Inflammatory macrophage (primary cell): ENCODE measurements at regions not wholly inside any gene's neighbourhood (a gene's known extent, or its start where the extent isn't known, plus 50 kb on each side); places are given as distances from the start of the nearest gene placed in this dataset.

Experiments used
- DNase-seq, 2 donors: peaks; one replicate each; pipeline ENCODE4 v3.0.0-alpha.2; 2020 to 2022

DNA sequence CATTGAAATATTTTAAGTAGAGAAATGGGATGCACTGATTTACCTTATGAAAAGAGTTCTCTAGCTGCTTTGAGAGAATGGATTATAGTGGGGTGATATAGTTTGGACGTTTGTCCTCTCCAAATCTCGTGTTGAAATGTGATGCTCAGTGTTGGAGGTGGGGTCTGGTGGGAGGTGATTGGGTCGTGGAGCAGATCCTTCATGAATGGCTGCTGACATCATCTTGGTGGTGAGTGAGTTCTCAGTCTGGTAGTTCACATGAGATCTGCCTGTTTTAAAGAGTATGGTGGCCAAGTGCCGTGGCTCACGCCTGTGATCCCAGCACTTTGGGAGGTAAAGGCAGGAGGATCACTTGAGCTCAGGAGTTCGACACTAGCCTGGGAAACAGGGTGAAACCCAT is 58.7 kb upstream of the SH3RF3 start:
- no peak for DNase-seq

DNA sequence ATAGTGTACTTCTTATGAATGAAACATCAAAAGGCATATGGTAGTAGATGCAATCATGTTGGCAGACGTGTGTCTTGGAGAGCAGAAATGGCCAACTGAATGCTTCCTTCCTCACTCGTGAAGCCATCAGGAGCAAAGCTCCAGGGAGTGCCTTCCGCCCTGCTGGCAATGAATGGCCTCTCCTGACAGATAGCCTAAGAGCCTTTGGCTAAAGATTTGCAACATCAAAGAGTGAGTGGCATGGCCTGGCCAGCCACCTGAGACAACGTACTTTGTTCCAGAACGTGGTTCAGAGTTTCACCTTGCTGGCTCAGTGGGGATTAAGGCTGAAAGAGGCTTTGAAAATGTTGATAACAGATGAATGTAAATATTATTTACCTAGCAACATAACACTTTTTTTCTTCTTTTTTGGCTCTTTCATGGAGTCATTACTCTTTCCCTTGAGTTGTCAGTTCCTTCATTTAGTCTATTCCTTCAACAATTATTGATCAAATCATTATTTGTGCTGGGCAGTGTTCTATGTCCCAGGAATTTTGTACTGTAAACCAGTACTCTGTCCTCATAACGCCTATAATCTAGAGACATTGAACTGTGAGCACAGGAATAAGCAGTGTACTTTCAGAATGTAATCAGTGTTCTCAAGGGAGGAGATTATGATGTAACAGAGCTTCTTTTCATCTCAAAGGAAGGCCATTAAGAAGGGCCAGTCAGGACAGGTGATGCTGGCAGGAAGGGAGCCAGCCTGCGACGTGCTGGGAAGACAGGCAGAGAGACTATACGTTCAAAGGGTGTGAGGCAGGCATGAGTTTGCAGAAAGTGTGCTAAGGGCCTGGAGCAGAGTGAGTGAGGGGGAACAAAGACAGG is 59.4 kb upstream of the SH3RF3 start:
- DNase-seq, result no peak

DNA sequence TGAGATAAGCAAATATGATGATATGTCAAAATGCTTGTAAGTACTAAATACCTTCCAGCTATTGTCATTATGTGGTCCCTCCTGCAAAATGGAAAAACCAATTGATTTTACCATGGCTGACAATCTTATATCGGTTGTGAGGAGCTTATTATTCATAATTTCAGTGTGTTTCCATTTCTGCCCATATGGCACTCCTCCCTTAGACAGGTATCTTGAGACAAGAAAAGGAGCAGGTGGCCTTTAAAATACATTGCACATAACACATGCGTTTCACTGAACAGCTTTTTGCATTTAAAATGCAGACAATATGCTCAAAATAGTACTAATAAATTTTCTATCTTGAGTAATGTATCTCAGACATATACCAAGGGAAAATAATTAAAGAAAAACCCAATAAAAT is 60.2 kb upstream of the SH3RF3 start:
- DNase-seq, result no peak

DNA sequence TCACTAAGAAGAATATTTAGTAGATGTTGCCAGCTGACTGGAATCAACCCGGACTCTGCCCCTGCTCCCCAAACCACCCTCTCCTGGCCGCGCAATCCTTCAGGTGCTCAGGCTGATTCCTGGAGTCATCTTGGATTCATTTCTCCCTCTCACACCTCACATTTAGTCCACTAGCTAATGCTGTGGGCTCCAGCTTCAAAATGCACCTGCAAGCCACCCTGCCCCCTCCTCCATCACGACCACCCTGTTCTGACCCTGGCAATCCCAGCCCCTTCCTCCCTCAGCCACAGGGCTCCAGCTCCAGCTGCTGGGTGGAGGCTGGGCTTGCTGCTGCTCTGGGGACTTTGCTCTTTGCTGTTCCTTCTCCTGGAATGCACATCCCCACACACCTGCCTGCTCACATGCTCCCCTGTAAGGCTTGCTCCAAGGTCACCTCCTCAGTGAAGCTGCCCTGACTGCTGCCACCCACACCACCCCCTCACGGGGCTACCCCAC is 61.3 kb upstream of the SH3RF3 start:
- no peak for DNase-seq

DNA sequence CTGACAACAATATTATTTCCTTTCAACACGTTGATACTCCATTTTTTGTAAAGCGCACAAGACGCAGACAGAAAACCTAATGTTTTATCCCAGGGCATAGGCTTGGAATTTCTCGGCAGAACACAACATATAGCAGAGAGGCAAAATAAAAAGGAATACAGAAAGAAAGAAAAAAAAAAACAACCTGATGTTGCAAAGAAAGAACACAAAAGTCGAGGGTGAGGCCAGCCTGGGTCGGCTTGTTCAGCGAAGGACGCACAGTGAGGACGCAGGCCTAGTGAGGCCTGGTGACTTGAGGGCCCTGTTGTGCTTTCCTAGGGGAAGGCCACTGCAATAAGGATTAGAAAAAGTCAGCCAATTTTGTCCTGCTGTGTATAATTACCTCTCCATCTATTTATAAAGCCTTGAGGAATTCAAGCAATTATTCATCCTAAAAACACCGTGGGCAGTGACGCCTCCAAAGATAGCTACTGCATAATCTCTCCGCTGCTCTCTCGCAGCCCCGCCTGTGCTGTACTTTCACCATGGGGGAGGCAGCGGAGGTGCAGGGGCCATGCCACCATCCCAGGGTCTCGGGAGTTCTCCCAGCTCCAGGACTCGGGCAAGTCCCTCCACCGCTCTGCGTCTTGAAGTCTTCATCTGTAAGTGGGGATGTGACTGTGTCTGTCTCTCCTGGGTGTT is 61.9 kb upstream of the SH3RF3 start:
- DNase-seq, result no peak

DNA sequence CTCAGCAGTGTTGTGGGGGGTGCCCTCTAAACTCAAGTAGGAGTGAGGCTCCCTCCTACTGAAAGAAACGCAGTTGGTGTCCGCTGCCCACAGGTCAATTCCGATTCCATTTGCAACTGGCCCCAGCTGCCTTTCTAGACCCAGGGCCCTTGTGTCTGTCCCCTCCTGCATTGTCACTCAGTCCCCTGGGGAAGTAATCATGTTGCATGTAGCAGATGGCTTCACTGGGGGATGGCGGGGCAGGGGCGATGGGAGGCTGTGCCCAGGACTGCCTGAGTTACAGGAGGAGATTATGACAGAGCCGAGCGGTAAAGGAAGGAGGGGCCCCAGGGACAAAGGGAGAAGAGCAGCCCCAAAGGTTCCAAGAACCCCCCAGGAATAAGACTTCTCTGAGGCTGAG is 62.5 kb upstream of the SH3RF3 start:
- no peak for DNase-seq

DNA sequence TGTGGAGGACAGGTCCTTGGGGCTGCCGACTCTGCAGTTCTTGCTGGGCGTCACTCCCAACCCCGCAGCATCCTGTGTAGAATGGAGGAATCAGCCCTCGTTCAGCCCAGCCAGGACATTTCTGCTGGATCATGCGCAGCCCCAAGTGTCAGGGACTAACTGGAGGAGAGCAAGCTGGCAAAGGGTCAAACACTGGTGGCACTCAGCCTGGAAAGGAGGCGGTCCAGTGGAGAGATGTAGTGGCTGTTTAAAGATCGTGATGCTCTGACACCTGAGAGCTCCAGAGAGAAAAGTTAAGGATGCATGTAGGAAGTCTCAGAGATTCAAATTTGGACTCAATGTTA is 63.6 kb upstream of the SH3RF3 start:
- DNase-seq, result no peak

DNA sequence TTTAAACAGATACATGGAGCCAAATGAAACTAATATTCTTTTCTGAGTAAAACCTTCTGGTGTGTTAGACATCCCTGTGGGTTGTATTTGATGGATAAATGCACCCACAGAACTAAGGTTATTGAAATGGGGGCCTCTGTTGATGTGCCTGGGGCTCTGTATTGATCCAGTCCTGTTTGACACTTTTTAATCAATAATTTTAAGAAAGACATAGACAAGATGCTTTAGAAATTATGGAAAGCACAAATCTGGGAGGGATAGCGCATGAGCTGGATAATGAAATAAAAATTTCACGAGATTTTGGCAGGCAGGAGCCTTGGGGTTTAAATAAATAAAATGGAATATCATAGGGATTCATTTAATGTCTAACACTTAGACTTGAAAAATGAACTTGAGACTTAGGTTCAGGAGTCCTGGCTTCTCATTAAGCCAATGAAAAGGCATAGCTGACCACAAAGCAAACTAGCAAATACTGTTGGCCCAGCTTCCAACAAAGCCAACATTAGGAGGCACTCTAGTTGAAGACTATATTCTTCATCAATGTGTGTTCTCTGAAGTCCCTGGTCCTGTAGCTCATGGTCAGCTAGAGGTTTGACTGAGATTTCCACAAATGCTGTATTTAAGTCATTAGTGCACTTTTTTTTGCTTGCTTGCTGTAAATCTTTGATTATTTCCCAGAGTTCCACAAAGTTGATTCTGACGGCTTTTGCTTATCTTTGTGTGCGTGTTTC is 64.2 kb upstream of the SH3RF3 start:
- DNase-seq, result no peak

DNA sequence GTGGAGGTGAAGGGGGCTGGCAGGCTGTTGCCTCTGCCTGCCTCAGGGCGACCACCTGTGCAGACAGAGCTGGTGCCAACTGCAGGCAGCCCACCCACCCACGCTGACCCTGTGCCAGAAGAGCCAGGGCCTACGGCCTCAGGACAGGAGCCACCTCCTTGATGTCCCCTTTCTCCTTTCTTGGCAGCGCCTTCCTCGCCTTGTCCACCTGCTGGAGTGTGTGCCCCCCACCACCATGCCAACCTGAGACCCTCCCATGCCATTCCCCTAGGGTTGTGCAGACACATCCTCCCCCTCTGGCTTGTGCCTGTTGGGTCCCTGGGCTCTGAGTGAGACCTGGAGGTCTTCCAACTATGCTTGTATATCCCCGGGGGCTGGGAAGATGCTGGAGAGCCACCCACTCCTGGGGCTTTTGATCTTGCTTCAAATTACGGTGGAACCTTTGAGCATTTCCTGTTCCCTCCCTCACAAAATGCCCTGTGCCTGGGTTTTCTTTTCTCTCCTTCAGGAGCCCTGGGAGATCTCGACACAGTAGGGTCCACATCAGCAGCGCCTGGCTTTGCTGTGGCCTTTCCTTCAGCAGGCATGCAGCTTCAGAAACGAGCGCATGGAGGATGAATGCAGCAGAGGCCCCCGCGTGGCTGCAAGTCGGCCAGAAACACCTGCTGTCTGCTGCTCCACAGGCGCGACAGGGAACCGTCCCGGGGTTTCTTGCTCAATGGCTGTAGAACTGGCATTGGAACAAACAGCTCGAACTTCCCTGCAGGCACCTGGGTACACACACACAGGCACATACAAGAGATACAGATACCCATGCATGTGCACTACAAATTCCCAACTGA is 65.9 kb upstream of the SH3RF3 start:
- no peak for DNase-seq

DNA sequence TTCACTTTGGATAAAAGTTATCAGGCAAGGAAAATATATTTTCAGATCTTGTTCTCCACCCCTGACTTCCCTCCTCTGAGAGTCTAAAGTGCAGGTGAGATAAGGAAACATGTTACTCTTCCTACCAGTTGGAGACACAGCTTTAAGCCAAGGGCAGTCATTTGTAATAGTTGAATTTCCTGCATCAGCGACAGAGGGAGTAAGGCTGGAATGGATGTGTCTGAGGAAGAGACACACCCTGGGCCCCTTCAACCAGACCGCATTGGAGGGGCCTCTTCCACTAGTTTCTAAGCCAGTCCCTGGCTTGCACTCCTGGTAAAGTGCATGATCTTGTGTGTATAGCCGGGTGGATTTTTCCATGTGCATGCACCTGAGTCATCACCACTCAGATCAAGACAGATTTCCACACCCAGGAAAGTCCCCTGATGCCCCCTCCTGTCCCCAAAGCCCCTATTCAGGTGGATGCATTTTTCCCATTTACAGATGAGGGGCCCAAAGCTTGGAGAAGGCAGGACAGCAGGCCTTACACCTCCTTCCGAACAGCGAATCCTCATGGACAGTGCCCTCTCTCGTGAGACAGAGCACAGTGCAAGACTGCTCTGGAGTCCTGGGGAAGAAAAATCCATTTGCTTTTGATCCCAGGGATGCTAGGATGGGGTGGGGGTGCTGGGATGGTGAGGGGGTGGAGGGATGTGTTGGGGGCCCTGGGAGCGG is 66.7 kb upstream of the SH3RF3 start:
- no peak for DNase-seq

DNA sequence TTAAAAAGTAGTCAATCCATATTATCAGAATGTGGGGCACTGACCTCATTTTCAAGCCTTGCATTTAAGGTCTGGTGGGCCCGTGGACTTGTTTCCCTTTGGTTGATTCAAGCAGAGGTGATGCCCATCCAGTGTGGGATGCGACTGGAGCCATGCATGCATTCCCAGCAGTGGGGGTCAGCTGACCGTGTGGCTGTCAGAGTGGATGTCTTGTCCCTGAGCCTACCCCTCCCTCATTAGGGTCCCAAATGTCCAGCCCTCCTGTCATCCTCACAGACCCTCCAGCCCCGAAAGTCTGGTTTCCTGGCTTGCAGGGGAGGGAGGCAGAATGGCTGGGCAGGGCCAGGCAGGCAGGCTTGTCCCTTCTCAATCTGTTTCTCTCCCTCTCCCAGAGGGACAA is 67.3 kb upstream of the SH3RF3 start:
- DNase-seq, result no peak

DNA sequence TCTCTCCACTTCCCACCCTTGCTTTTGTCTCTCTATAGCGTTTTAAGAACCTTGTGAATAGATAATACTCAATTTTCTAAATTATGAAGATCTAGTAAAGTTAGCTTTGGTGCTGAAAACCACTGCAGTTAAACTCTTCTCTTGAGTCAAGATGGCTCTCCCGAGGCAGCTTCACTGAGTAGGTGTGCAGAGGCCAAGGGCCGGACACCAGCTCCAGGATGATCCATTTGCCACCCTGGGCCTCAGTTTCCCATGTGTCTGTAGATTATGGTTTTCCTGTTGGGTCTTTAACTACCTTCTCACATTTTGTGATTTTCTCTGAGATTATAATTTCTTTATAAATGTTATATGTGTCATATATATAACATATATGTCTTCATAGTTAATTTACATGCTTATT is 68.5 kb upstream of the SH3RF3 start:
- no peak for DNase-seq

DNA sequence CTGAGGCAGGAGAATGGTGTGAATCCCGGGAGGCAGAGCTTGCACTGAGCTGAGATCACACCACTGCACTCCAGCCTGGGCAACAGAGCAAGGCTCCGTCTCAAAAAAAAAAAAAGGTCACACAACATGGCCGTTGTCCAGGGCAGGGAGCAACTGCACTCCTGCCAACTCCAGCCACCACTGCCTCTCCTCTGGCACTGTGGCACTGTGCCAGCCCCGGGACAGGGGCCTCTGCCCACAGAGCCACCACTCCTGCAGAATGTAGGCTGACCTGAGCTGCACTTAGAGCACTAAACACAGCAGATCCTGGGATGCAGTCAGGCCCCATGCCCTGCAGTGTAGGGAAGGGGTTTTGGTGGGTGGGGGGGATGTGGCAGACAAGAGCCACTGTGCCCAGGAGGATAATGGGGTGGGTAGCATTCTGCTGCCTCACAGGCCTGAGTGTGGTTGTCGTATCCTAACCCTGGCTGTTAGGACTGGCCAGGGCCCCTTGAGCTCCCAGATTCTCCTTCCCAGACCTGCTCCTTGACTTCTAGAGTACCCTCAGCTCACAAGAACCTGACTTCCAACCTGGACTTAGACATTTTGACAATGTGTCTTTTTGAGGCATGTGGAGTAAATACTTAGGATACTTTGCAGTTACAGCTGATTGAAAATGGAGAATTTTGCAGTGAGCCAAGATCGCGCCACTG is 69.4 kb upstream of the SH3RF3 start:
- DNase-seq, result no peak

DNA sequence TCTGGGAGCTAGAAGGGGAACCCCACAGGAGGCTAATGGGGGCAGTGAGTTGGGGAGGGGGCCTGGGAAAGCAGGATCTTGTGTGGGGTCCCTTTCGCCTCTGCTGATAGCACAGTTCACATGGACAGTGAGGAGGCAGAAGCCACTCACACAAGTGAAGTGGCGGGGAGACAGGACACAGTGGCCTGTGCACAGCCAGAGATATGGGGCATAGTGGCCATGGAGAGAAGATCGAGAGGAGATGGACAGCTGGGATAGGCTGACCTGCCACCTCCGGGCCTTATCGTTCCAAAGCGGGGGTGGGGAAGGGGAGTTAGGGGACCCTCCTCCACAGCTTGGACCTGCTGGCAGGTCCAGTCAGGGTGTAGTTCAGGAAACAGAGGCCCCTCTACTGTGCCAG is 69.8 kb upstream of the EDAR start:
- no peak for DNase-seq

DNA sequence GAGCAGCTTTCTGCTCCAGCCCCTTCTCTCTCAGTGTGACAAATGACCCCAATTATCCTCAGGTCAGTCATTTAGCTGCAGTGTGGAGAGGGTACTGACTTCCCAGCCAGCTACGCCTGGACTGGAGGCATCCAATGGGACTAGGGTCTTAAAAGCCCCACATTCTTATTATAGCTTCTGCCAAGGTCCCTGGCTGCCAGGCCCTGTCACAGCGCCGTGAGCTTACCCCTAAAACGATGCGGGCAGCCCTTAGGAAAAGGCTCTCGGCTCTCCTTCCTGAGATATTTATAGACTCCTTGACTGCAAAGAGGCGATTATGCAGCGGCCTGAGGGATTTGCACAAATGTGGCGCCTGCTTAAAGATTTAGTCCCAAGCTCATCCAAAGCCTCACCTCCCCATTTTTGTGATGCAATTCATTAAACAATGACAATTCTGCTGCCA is 69.2 kb upstream of the EDAR start:
- DNase-seq, result no peak

DNA sequence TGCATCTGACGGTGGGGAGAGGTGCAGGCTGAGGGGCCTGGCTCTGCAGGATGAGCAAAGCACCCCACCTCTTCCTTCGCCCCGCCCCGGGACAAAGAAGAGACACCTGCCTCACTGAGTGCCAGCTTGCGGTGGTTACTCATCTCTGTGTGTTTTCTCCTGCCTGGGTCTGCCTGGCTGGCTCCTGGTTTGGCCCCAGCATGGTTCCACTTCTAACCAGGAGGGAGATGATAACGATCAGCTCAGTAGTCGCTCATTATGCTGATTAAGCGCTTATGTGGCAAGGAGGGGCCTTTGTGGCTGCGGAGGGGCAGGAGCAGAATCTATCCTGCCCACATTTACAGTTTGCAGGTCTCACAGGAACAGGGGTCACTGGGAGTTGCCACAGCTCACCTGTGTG is 68.7 kb upstream of the EDAR start:
- no peak for DNase-seq

DNA sequence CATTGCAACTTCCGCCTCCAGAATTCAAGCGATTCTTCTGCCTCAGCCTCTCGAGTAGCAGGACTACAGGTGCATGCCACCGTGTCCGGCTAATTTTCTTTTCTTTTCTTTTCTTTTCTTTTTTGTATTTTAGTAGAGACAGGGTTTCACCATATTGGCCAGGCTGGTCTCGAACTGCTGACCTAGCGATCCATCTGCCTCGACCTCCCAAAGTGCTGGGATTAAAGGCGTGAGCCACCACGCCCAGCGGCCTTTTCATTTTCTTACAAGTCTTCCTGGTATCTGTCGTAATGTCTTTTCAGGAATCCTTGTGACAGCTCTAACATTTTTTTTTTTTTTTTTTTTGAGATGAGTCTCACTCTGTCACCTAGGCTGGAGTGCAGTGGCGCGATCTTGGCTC is 66.4 kb upstream of the EDAR start:
- DNase-seq, result no peak

DNA sequence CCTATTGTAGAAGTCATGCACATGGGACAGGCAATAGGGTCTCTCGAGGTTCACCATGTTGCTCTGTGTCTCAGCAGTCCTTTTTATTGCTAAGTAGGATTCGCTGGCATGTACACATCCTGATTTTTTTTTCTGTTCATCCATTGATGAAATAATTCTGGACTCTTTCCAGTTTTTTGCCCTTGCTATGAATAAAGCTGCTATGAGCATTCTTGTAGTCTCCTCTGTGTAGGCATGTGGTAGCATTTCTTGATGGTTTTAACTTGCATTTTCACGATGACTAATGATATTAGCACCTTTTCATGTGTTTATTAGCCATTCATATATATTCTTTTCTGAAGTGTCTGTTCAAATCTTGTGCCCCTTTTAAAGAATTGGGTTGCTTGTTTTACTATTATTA is 65.8 kb upstream of the EDAR start:
- no peak for DNase-seq

DNA sequence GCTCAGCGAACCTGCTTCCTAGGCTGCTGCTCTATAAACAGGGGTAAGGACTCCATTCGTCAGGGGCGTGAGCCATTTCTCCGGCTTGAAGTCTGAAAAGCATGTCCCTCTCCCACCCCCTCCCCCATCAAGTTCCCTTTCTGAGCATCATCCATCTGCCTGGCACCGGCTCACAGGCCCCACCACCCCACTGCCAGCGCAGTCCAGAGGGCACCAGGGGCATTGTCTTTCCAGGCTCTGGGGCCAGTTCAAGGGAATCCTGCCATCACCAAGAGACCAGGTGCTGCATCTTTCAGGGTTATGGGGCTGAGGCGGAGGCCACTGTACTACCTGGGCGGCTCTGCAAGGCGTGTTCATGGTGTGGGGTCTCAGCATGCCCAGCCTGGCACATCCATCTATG is 64.7 kb upstream of the EDAR start:
- no peak for DNase-seq

DNA sequence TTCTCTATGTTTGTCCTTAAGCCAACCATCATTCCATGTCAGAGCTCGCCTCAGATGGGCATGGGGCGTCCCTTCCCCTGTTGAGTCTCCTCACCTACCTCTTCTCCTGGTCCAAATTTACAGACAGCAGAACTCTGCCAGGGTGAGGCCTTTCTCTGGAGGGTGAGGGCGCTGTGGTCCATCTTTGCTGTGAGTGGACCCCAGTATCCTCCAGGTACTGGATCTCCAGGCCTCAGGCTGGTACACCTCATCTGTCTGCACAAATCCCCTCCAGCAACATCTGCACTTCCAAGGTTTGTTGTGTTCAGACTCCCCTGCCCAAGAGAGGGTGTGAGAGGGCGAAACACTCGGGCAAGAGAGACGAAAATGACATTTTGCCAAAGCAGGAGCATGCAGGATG is 63.9 kb upstream of the EDAR start:
- no peak for DNase-seq

DNA sequence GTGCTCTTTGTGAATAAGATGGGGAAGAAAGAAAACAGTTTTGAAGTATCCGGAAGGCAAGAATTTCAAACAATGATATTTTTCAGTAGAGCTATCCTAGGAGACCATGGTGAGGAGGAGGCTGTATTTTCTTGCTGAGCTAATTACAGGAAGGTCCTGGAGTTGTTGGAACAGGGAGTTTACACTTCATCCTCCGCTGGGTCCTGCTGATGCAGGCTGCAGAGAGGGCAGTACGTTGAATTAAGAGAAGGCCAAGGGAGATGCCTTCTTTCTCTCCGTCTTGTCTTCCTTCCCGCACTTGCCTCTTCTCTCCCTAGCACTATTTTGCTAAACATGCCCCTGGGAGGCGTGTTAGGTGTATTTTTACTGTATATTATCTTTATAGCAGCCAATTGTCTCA is 60.0 kb upstream of the EDAR start:
- DNase-seq, result no peak
